DND-41 (cell line): ENCODE measurements at regions not wholly inside any gene's neighbourhood (a gene's known extent, or its start where the extent isn't known, plus 50 kb on each side); places are given as distances from the start of the nearest gene placed in this dataset.

Experiments
- EZH2 ChIP-seq: IDR thresholded peaks from 3 replicates; pipeline ENCODE4 v1.6.1; 2012; ENCODE audit warnings: borderline replicate concordance, low read depth, mild to moderate bottlenecking, moderate library complexity, low read length, inconsistent platforms; ENCODE audit not compliant: severe bottlenecking
- TF ChIP-seq, protein P1 (sequence below): IDR thresholded peaks from 2 replicates; pipeline ENCODE4 v1.5.1; 2012; ENCODE audit warnings: borderline replicate concordance, low read length, moderate library complexity, mild to moderate bottlenecking; ENCODE audit not compliant: poor library complexity, severe bottlenecking; ENCODE audit errors: extremely low read depth

DNA sequence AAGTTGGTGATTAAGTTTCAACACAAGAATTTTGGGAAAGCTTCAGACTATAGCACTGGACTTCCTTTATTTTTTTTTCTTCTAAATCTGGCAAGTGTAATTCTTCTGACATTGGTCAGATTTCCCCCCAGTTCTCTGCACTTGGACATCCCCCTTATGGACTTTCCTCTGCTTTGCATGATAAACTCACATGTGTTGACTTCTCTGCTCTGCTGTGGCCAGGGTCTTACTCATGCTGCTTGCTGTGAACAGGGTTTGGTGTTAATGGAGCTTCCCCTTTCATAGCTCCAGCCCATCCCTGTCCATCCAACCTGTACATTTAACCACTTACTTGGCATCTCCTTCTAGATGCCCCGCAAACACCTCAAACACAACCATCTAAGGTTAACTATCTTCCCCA is 70.5 kb upstream of the SPATA13 start:
- TF ChIP-seq, protein P1, sequence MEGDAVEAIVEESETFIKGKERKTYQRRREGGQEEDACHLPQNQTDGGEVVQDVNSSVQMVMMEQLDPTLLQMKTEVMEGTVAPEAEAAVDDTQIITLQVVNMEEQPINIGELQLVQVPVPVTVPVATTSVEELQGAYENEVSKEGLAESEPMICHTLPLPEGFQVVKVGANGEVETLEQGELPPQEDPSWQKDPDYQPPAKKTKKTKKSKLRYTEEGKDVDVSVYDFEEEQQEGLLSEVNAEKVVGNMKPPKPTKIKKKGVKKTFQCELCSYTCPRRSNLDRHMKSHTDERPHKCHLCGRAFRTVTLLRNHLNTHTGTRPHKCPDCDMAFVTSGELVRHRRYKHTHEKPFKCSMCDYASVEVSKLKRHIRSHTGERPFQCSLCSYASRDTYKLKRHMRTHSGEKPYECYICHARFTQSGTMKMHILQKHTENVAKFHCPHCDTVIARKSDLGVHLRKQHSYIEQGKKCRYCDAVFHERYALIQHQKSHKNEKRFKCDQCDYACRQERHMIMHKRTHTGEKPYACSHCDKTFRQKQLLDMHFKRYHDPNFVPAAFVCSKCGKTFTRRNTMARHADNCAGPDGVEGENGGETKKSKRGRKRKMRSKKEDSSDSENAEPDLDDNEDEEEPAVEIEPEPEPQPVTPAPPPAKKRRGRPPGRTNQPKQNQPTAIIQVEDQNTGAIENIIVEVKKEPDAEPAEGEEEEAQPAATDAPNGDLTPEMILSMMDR: no peak
- TF ChIP-seq EZH2: no peak
